Astrocyte (in vitro differentiated cells and primary cell): ENCODE measurements at regions not wholly inside any gene's neighbourhood (a gene's known extent, or its start where the extent isn't known, plus 50 kb on each side); places are given as distances from the start of the nearest gene placed in this dataset.

Source experiments
- EZH2 ChIP-seq: IDR thresholded peaks from 2 replicates; pipeline ENCODE4 v1.6.1; 2012; ENCODE audit warnings: mild to moderate bottlenecking, low read length, inconsistent platforms; ENCODE audit not compliant: insufficient read depth
- TF ChIP-seq, protein P1 (sequence below): IDR thresholded peaks from 2 replicates; pipeline ENCODE4 v1.5.1; 2011; ENCODE audit warnings: low read depth, mild to moderate bottlenecking, inconsistent platforms, low read length, moderate library complexity; ENCODE audit not compliant: insufficient read depth

- TF ChIP-seq, protein P1, sequence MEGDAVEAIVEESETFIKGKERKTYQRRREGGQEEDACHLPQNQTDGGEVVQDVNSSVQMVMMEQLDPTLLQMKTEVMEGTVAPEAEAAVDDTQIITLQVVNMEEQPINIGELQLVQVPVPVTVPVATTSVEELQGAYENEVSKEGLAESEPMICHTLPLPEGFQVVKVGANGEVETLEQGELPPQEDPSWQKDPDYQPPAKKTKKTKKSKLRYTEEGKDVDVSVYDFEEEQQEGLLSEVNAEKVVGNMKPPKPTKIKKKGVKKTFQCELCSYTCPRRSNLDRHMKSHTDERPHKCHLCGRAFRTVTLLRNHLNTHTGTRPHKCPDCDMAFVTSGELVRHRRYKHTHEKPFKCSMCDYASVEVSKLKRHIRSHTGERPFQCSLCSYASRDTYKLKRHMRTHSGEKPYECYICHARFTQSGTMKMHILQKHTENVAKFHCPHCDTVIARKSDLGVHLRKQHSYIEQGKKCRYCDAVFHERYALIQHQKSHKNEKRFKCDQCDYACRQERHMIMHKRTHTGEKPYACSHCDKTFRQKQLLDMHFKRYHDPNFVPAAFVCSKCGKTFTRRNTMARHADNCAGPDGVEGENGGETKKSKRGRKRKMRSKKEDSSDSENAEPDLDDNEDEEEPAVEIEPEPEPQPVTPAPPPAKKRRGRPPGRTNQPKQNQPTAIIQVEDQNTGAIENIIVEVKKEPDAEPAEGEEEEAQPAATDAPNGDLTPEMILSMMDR = no peak
- TF ChIP-seq EZH2 = no peak
Observed at GRCh38 chr1:20423169-20423795, 62.7 kb downstream of the CAMK2N1 start.
